Stimulated activated CD4-positive, alpha-beta T cell treated with anti-CD3 and anti-CD28 coated beads, Interleukin-15, amount 100 ng/mL, for 48 hours (primary cell): ENCODE measurements at regions not wholly inside any gene's neighbourhood (a gene's known extent, or its start where the extent isn't known, plus 50 kb on each side); places are given as distances from the start of the nearest gene placed in this dataset.

Experiments
- DNase-seq, 2 donors: peaks; one replicate each; pipeline ENCODE4 v3.0.0-alpha.2; 2020; ENCODE audit warnings: low read depth in 2 of 2

DNA sequence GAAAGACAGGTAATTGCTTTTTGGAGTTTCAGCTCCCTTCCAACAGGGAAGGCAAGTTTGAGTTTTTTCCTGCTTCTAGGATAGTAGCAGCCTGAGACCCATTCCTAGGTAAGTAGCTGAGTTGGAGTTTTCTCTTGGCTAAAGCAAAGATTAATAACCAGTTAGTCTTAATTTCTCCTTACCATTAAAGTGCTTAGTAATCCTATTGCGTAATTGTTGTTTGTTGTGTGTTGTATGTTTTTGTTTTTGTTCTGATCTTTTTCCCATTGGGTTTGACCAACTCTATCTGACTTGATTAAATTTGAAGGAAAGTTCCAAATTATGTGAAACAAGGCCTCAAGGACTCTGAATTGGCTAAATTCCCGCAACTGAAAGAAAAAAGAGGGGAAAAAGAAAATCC, 83.5 kb downstream of the TBX22 start:
- no peak for DNase-seq

- no peak for DNase-seq
These were observed 105.8 kb downstream of the TBX22 start for GRCh38 chrX:80120335-80120734.

GRCh38 chrX:80138938-80139337, 124.4 kb downstream of the TBX22 start:
- DNase-seq, result no peak

DNA sequence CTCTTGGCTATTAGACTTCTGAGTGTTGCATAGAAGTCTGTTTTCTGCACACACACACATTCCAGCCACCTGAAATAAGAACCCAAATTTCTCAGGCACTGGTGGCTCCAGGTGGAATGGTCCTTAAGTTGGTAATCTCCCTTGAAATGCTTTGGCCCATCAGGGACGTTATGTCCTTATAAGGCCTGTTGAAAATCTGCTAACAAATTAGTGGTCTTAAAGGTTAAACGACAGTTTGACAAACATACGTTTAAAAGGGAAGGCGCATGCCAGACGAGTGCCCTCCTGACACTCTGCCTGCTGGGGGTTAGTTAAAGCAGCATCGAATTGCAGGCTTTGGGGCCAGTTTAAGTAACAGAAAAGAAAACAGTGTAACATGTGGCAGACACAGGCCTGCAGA, 125.0 kb downstream of the TBX22 start:
- DNase-seq, result no peak

GRCh38 chrX:80170581-80170980, 156.0 kb downstream of the TBX22 start:
- DNase-seq, result no peak

- no peak for DNase-seq
These were observed 158.7 kb downstream of the TBX22 start for GRCh38 chrX:80173261-80173660.

- no peak for DNase-seq
These were observed 160.5 kb downstream of the TBX22 start for GRCh38 chrX:80174925-80175574.

DNA sequence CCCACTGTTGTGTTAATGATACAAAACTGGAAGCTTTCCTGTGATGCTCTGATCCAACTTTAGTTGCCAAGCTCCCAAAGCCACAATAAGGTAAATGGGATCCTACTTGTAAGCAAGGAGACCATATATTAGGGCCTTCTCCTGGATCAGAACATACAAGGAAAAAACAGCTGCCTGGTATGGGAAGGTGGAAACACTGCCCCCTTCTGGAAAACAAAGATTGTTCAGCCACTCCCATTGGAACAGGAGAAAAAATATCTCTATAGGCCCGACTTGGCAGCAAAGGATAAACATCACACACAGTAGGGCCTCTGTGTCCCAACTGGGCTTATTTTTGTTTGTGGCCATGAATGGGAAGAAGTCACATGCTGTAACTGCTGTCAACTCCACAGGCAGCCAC, 166.5 kb downstream of the TBX22 start:
- DNase-seq, result no peak

DNA sequence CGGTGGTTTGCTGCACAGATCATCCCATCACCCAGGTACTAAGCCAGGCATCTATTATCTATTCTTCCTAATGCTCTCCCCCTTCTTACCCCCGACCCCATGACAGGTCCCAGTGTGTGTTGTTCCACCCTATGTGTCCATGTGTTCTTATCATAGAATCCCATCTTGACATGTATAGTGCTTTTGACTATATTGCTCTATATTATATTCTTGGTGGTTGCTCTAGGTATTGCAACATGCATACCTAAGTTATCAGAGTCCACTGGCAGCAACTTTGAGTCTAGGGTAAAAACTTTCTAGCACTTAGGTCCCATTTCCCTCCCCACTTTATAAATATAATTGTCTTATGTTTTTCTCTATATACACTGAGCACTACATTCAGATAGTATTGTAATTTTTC, 170.3 kb downstream of the TBX22 start:
- DNase-seq, result no peak

GRCh38 chrX:80206647-80207046, 192.1 kb downstream of the TBX22 start:
- DNase-seq, result no peak

DNA sequence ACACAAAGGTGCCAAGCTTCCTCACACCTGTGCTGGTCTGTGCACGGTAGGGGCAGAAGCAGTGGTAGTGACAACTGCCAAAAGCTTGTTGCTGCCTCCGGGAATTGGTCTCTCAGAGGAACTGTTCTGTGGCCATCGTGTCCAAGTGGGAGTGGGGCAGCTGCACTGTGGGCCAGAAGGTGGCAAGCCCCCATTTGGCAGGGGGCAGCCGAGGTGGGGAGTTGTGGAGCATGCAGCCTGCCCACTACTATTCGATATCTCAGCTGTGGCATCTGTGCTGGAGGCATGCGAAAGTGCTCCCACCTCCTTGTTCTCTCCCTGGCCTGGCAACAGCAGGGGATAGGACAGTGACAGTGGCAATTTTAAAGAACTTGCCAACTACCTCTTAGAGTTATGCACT, 192.8 kb downstream of the TBX22 start:
- no peak for DNase-seq

DNA sequence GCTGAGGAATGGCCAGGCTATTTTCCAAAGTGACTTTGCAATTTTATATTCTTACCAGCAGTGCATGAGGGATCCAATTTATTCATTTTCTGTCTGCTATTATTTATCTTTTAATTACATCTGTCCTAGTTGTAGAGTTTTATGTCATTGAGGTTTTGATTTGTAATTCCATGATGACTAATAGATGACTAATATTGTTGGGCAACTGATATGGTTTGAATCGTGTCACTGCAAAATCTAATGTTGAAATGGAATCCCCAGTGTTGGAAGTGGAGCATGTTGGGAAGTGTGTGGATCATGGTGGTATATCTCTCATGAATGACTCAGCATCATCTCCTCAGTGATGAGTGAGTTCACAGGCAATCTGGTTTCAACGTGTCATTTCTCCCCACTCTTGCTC, 201.5 kb downstream of the TBX22 start:
- DNase-seq, result no peak

GRCh38 chrX:80223982-80224579, 196.2 kb upstream of the TENT5D start:
- DNase-seq, result no peak

GRCh38 chrX:80229626-80230025, 190.6 kb upstream of the TENT5D start:
- DNase-seq, result no peak

GRCh38 chrX:80237072-80237471, 183.2 kb upstream of the TENT5D start:
- no peak for DNase-seq

DNA sequence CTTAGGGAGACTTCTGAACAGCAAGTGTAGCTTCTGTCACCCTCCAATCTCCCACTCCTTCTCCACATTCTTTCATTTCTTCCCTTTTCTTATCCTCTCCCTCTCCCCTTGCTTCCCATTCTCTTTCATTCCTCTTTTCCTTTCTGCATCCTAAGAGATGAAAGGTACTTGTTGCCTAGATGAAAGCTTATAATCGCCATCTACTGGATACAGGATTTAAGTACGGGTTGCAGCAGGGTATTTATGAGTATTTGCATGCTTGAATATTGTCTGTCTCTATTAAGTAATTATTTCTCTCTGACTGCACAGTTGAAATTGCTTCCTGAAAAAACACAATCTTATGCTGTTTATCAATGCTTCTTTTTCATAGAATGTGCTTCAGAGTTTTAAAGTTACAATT, 174.0 kb upstream of the TENT5D start:
- DNase-seq, result no peak

- DNase-seq, result no peak
These were observed 154.0 kb upstream of the TENT5D start for GRCh38 chrX:80266287-80266686.

GRCh38 chrX:80266979-80267378, 153.3 kb upstream of the TENT5D start:
- no peak for DNase-seq

GRCh38 chrX:80267790-80268189, 152.5 kb upstream of the TENT5D start:
- no peak for DNase-seq

- no peak for DNase-seq
These were observed 137.7 kb upstream of the TENT5D start for GRCh38 chrX:80282535-80282934.

DNA sequence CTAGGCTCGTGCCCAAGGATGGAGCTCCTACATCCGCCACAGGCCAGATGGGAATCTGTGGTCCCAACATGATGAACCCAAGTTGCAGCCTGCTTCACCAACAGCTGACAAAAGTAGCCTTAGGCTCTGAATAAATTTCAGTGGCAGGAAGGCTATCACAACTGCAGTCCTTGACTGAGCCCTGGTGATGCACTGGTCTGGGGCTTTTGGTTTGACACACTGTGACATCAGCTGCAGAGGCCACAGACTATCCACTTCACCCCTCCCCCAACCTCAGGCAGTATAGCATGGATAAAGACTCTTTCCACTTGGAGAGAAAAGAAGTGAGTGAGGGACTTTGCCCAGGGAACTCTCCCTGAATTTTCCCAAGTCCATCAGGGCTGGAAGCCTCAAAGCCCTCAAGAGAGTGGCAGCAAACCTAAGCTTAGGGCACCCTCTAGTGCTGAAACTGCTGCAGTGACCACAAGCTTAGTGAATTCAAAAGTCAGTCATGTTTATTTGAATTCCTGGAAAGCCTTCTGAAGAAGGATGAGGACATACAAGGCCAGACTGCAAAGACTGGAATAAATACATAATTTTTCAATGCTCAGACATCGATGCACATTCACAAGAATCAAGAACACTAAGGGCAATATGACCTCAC, 135.0 kb upstream of the TENT5D start:
- no peak for DNase-seq

GRCh38 chrX:80290834-80291233, 129.4 kb upstream of the TENT5D start:
- DNase-seq, result no peak

DNA sequence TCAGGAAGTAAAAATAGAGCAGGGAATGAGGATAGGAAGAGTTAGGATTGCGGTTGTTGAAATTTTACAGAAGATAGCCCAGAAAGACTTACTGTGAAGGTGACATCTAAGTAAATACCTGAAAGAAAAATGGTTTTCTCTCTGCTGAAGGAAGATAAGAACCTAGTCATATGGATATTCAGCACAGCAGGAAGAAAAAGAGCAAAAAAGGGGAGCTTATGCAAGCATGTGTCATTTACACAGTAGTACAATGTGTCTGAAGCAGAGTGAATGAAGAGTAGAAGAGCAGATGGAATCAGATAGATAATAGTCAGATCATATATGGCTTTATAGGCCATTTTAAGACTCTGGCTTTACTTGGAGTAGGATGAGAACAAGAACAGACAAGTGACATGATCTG, 126.9 kb upstream of the TENT5D start:
- no peak for DNase-seq

DNA sequence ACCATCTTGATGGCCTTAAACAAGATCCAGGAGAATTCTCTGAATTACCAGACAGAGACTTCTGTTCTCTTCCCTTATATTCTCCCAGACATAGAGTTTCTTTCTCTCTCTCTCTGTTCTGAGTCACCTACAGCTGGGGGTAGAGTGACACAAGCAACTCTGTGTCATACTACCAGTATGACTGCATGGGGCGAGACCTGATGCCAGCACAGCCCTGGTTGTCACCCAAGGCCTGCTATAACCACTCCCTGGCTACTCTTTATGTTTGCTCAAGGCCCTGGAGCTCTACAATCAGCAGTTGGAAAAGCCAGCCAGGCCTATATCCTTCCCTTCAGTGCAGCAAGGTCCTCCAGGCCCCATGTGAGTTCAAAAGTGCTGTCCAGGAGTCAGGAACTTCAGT, 114.2 kb upstream of the TENT5D start:
- DNase-seq, result no peak
